ENCODE measurements at regions not wholly inside any gene's neighbourhood (a gene's known extent, or its start where the extent isn't known, plus 50 kb on each side); places are given as distances from the start of the nearest gene placed in this dataset.

DNA sequence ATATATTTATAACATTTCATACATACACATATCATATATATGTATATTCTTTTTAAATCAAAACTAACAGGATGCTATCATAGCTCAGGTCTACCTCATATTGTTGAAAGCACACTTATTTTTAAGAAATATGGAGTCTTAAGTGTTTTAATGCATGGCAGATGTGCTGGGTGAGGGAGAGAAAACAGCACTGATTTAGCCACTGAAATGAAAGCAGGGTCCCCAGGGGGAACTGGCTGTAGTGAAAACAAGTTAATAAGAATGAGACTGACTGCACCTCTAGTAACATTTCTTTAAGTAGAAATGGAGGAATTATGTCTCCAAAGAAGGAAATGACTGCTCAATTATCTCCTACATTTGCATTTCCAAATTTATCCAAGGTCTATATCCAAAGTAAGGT lies 857.8 kb downstream of the DCDC2C start:
- H3K27me3 Mint-ChIP-seq (ENCODE audit: low read depth) = no peaks in the 10 kb centered on the region
- H3K4me3 Mint-ChIP-seq (ENCODE audit: unreplicated experiment) = no peak overlapping the region
- H3K9me3 Mint-ChIP-seq (ENCODE audit: low read depth) = peaks cover 9% of the 10 kb centered on the region
- no peak overlapping the region for H3K27ac Mint-ChIP-seq (ENCODE audit: unreplicated experiment)
- H3K36me3 Mint-ChIP-seq (ENCODE audit: low read depth) = peaks cover 1% of the 10 kb centered on the region
- H3K4me1 Mint-ChIP-seq (ENCODE audit: low read depth) = peaks cover 3% of the 10 kb centered on the region
- TF ChIP-seq, protein P1, sequence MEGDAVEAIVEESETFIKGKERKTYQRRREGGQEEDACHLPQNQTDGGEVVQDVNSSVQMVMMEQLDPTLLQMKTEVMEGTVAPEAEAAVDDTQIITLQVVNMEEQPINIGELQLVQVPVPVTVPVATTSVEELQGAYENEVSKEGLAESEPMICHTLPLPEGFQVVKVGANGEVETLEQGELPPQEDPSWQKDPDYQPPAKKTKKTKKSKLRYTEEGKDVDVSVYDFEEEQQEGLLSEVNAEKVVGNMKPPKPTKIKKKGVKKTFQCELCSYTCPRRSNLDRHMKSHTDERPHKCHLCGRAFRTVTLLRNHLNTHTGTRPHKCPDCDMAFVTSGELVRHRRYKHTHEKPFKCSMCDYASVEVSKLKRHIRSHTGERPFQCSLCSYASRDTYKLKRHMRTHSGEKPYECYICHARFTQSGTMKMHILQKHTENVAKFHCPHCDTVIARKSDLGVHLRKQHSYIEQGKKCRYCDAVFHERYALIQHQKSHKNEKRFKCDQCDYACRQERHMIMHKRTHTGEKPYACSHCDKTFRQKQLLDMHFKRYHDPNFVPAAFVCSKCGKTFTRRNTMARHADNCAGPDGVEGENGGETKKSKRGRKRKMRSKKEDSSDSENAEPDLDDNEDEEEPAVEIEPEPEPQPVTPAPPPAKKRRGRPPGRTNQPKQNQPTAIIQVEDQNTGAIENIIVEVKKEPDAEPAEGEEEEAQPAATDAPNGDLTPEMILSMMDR (IDR thresholded peaks at IDR 0.05) = no peak
- DNase-seq (ENCODE audit: low spot score) = no peak

- no peaks in the 10 kb centered on the region for H3K36me3 Mint-ChIP-seq (ENCODE audit: low read depth)
- H3K4me1 Mint-ChIP-seq (ENCODE audit: low read depth) = no peaks in the 10 kb centered on the region
- H3K4me3 Mint-ChIP-seq (ENCODE audit: unreplicated experiment) = no peak overlapping the region
- DNase-seq (ENCODE audit: low spot score) = no peak
- H3K9me3 Mint-ChIP-seq (ENCODE audit: low read depth) = peaks cover 16% of the 10 kb centered on the region
- no peak overlapping the region for H3K27ac Mint-ChIP-seq (ENCODE audit: unreplicated experiment)
- TF ChIP-seq, protein P1 (IDR thresholded peaks at IDR 0.05) = no peak
- H3K27me3 Mint-ChIP-seq (ENCODE audit: low read depth) = no peaks in the 10 kb centered on the region
These were observed 872.7 kb downstream of the DCDC2C start for GRCh38 chr2:4576075-4576474.

GRCh38 chr2:4579977-4580376 lies 876.6 kb downstream of the DCDC2C start:
- H3K27ac Mint-ChIP-seq (ENCODE audit: unreplicated experiment) = no peak overlapping the region
- H3K36me3 Mint-ChIP-seq (ENCODE audit: low read depth) = no peaks in the 10 kb centered on the region
- no peak for DNase-seq (ENCODE audit: low spot score)
- H3K4me1 Mint-ChIP-seq (ENCODE audit: low read depth) = no peaks in the 10 kb centered on the region
- peaks cover 12% of the 10 kb centered on the region for H3K9me3 Mint-ChIP-seq (ENCODE audit: low read depth)
- TF ChIP-seq, protein P1 (IDR thresholded peaks at IDR 0.05) = no peak
- H3K4me3 Mint-ChIP-seq (ENCODE audit: unreplicated experiment) = no peak overlapping the region
- no peaks in the 10 kb centered on the region for H3K27me3 Mint-ChIP-seq (ENCODE audit: low read depth)

GRCh38 chr2:4585057-4585635 lies 881.8 kb downstream of the DCDC2C start:
- no peak overlapping the region for H3K27ac Mint-ChIP-seq (ENCODE audit: unreplicated experiment)
- TF ChIP-seq, protein P1 (IDR thresholded peaks at IDR 0.05) = no peak
- peaks cover 8% of the 10 kb centered on the region for H3K9me3 Mint-ChIP-seq (ENCODE audit: low read depth)
- no peaks in the 10 kb centered on the region for H3K27me3 Mint-ChIP-seq (ENCODE audit: low read depth)
- H3K4me3 Mint-ChIP-seq (ENCODE audit: unreplicated experiment) = no peak overlapping the region
- no peak for DNase-seq (ENCODE audit: low spot score)
- H3K36me3 Mint-ChIP-seq (ENCODE audit: low read depth) = no peaks in the 10 kb centered on the region
- H3K4me1 Mint-ChIP-seq (ENCODE audit: low read depth) = peaks cover 8% of the 10 kb centered on the region

GRCh38 chr2:4588606-4589005 lies 885.2 kb downstream of the DCDC2C start:
- no peak for DNase-seq (ENCODE audit: low spot score)
- H3K9me3 Mint-ChIP-seq (ENCODE audit: low read depth) = peaks cover 5% of the 10 kb centered on the region
- H3K4me3 Mint-ChIP-seq (ENCODE audit: unreplicated experiment) = no peak overlapping the region
- H3K36me3 Mint-ChIP-seq (ENCODE audit: low read depth) = peaks cover 1% of the 10 kb centered on the region
- H3K27me3 Mint-ChIP-seq (ENCODE audit: low read depth) = no peaks in the 10 kb centered on the region
- TF ChIP-seq, protein P1 (IDR thresholded peaks at IDR 0.05) = no peak
- peaks cover 8% of the 10 kb centered on the region for H3K4me1 Mint-ChIP-seq (ENCODE audit: low read depth)
- H3K27ac Mint-ChIP-seq (ENCODE audit: unreplicated experiment) = peak overlapping the region; percentile 25
